SK-N-DZ (cell line): ENCODE measurements at regions not wholly inside any gene's neighbourhood (a gene's known extent, or its start where the extent isn't known, plus 50 kb on each side); places are given as distances from the start of the nearest gene placed in this dataset.
A peak's percentile ranks its signal among the peaks of the same experiment; 100 is the strongest.

Source experiments
- DNase-seq: peaks from one replicate; pipeline ENCODE4 v3.0.0-alpha.2; 2015; ENCODE audit warnings: low spot score

GRCh38 chr12:62106547-62107185 is 153.5 kb upstream of the USP15 start:
- no peak for DNase-seq

- no peak for DNase-seq
Measured at GRCh38 chr12:62113366-62114011, 146.7 kb upstream of the USP15 start.

GRCh38 chr12:62116986-62117385 is 143.2 kb upstream of the USP15 start:
- no peak for DNase-seq

DNA sequence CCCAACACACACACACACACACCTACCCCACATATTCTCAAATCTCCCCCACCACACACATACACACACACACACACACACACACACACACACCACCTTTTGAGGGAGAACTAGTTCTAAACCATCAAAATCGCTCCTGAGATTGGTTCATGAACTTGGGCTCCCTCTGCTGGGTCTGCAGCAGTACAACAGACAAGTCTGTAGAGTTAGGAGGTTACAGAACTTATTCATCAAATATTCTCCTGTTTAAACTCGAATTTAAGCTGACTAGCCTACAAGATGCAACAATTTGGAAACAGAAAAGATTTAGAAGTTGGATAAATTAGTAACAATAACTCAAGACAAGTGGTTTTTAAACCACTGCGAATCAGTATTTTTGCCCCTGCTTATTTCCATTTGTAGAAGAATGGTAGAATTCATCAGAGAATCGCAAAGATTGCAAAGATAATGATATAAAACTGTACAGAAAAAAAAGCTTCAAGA is 136.4 kb upstream of the USP15 start:
- DNase-seq, result peak; percentile 42

DNA sequence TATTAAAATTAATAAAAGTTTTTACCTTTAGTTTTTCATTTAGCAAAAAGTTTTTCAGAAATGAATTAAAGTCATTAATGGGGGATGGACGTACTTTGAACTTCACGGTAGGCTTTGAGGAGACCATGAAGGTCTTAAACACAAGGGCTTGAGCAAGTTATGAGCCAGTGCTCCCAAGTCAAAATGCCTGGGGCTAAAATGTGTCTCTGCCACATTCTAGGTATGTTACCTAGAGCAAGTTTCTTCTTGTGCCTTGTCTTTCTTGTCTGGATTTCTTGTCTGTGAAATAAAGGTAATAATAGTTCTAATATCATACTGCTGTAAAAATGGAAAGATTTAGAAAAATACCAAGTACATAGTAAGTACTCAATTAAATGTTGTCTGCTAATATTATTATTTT is 132.7 kb upstream of the USP15 start:
- no peak for DNase-seq

DNA sequence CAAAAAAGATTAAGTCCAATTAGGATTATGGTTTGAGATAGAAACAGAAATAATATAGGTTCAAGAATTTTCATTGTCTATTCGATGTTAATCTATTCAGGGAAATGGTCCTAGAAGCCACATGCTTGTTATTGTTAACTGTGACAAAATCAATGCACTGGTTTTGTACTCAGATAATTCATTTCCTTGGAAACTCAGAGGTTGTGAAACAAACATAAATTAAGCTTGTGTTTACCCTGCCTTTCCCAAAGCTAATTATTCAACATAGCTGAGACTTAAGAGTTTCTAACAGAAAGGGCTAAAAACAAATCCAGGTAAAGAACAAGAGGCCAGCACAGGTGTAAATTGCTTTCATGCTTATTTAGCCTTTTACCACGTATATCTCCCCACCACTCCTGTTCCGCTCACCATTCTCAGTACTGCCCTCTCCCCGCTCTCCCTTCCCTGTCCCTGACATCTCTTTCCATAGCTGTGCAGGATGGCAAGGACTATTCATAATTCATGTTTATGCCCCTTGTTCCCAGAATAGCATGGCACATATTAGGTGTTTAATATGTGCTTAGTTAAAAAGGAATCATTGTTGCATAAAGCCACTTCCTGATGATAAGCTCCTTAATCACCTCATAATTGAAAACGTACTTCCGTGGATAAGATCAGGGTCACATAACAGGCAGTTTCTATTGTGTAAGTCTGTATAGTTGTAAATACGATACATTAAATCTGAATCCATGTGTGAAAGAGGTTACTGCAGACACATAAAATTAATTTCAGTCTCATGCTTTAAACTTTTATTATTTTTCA is 131.8 kb upstream of the USP15 start:
- no peak for DNase-seq

GRCh38 chr12:62129291-62129690 is 130.9 kb upstream of the USP15 start:
- DNase-seq, result no peak

GRCh38 chr12:62130402-62130801 is 129.8 kb upstream of the USP15 start:
- DNase-seq, result no peak

DNA sequence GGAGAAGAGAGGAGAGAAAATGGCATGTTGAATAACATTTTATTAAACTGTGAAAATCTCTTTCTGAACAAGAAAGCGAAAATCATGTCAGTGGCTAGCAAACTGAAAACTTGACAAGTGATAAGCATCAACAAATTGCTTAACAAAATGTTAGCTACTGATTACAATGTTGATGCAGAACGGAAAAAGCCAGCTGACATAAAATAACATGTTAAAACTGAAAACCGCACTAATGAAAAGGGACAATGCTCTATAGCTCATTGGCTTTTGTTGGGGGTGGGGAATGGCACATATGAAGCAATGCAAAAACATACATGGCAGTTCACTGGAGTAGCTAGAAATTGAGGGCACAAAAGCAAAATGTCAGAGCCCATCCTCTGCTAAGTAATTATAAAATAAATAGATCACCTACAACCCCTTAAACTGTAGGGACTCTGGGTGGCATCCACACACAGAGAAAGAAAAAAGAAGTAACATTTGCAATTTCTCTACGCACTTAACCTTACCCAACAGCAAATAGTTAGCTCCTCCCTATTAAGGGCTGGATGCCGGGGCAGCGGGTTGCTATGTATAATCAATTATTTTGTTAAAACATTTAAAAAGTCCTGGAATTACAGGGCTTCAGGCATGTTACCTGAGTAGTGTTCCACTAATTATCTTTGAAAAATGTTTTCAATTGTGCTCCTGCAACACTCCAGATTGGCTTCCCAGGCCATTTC is 129.2 kb upstream of the USP15 start:
- no peak for DNase-seq

DNA sequence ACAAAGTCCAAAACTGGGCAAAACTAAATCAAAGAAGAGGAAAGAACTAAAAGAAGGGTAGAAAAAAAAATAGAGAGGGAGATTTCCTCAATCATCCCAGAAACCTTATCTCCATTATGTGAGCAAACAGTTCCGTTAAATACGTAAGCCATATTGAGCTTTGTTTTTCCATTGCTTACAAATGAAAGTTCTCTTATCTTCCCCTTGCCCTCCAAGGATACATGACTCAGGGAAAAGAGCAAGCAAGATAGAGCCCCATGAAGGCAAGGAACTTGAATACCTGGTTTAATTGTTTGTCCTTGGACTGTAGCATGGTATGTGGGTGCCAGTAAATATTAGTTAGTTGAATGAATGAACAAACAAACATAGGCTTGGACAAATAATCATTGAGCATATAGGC is 126.8 kb upstream of the USP15 start:
- DNase-seq, result no peak

GRCh38 chr12:62135553-62136200 is 124.5 kb upstream of the USP15 start:
- DNase-seq, result no peak

- DNase-seq, result no peak
Measured at GRCh38 chr12:62136496-62136895, 123.7 kb upstream of the USP15 start.

GRCh38 chr12:62138527-62138926 is 121.7 kb upstream of the USP15 start:
- DNase-seq, result no peak

- DNase-seq, result no peak
Measured at GRCh38 chr12:62146318-62146717, 113.9 kb upstream of the USP15 start.

- DNase-seq, result no peak
Measured at GRCh38 chr12:62158013-62158412, 102.2 kb upstream of the USP15 start.

GRCh38 chr12:62158461-62159360 is 101.5 kb upstream of the USP15 start:
- no peak for DNase-seq

GRCh38 chr12:62162214-62162613 is 98.0 kb upstream of the USP15 start:
- DNase-seq, result no peak

DNA sequence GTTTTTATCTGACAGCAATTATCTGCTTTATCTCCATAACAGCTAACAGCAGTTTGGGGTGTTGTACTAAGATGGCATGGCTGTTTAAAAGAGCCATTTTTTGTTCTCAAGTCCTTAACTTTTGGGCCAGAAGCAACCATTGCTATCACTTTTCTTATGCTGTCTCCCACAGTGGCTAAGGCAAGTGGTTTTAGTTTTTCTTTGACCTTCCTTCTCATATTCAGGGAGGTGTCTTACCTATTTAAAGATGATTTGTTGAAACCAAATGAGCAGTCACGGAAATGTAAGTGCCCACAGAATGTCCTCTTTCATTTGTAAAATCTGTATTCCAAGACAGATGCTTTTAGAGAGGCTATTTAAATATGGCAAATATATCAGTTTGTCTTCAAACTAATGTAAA is 96.8 kb upstream of the USP15 start:
- DNase-seq, result no peak

DNA sequence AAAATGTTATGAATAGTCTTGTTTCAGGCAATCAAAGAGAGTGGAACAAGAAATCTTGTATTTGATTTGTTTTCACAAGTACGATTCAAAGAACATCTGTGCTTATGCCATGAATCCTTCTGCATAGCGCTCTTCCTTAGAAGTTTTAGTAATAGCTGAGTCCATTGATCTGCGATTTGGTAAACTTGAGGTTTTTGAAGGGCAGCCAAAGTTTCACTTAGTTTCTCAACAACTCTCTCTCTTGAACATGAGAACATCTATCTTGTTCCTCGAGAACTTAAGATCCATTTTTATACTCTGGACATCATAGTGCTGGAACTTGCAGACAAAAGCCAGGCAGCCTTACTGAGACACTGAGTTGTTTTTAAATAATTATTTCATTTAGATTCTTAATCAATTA is 96.2 kb upstream of the USP15 start:
- no peak for DNase-seq

- DNase-seq, result no peak
Measured at GRCh38 chr12:62166525-62166924, 93.7 kb upstream of the USP15 start.
